Tibial nerve (tissue), 3 donors: ENCODE measurements at regions not wholly inside any gene's neighbourhood (a gene's known extent, or its start where the extent isn't known, plus 50 kb on each side); places are given as distances from the start of the nearest gene placed in this dataset.

Source experiments
- POLR2A ChIP-seq, 2 donors: fragments of 450-650 bp; IDR thresholded peaks; one replicate each; pipeline ENCODE4 v1.6.1; 2017; ENCODE audit warnings: antibody characterized with exemption in 2 of 2, mild to moderate bottlenecking in 2 of 2, moderate library complexity in 2 of 2
- TF ChIP-seq, protein P1 (sequence below), 5 experiments: fragments of 200-600 bp in 3 of 5; fragments of 450-650 bp in 2 of 5; sonication (generic) in 3 of 5; IDR thresholded peaks; one replicate each; pipeline ENCODE4 v1.5.1; 2016 to 2019; ENCODE audit warnings: antibody characterized with exemption in 5 of 5, mild to moderate bottlenecking in 3 of 5, moderate library complexity in 2 of 5

GRCh38 chr7:96400001-96400400 lies 78.1 kb upstream of the SLC25A13 start:
- TF ChIP-seq, protein P1, sequence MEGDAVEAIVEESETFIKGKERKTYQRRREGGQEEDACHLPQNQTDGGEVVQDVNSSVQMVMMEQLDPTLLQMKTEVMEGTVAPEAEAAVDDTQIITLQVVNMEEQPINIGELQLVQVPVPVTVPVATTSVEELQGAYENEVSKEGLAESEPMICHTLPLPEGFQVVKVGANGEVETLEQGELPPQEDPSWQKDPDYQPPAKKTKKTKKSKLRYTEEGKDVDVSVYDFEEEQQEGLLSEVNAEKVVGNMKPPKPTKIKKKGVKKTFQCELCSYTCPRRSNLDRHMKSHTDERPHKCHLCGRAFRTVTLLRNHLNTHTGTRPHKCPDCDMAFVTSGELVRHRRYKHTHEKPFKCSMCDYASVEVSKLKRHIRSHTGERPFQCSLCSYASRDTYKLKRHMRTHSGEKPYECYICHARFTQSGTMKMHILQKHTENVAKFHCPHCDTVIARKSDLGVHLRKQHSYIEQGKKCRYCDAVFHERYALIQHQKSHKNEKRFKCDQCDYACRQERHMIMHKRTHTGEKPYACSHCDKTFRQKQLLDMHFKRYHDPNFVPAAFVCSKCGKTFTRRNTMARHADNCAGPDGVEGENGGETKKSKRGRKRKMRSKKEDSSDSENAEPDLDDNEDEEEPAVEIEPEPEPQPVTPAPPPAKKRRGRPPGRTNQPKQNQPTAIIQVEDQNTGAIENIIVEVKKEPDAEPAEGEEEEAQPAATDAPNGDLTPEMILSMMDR (IDR thresholded peaks at IDR 0.05), result no peak
- no peak for TF ChIP-seq POLR2A (IDR thresholded peaks at IDR 0.05)
